ENCODE measurements at regions not wholly inside any gene's neighbourhood (a gene's known extent, or its start where the extent isn't known, plus 50 kb on each side); places are given as distances from the start of the nearest gene placed in this dataset.
"Not testable (repeated sequence)": the region's sequence is repeated elsewhere in the genome, so short reads cannot be mapped to it uniquely, and the experiment has no call there.

GRCh38 chrX:94834226-94834625 lies 1160.2 kb downstream of the FAM133A start:
- intact Hi-C loops (cut with DNase I) = no loop called here
- no peaks in the 10 kb centered on the region for H3K9me3 ChIP-seq
- TF ChIP-seq CTCF (IDR thresholded peaks at IDR 0.05) = no peak

DNA sequence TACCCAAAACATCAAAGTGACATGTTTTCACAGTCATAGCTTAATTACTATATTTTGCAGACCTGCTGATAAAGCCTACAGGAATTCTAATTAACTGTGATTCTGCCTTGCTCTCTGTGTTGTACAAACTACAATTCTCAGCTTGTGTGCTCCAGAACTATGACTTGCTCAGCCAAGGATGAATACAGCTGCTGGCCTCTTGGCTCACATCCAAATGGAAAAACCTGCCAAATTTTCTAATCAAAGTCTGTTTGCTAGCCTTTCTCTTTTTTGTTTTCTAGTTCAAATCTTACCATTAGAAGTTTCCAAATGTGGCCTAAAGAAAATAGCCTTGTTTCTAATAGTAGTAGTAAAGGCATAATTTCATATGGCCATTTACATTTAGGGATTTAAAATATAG lies 1176.8 kb downstream of the FAM133A start:
- no peaks in the 10 kb centered on the region for H3K27me3 ChIP-seq (ENCODE audit: low read depth)
- no peak overlapping the region for H3K27ac ChIP-seq
- H3K9me3 ChIP-seq = no peaks in the 10 kb centered on the region
- intact Hi-C loops (cut with DNase I) = no loop called here
- DNase-seq (no peak), ATAC-seq (no peak)
- no peak for TF ChIP-seq CTCF (IDR thresholded peaks at IDR 0.05)
- H3K36me3 ChIP-seq = no peaks in the 10 kb centered on the region
- no peak overlapping the region for H3K4me3 ChIP-seq
- no peaks in the 10 kb centered on the region for H3K4me1 ChIP-seq

More at GRCh38 chrX:94834226-94834625, 1160.2 kb downstream of the FAM133A start:
- no peak for ATAC-seq
- DNase-seq = no peak
- Histone ChIP-seq H3K27me3 (ENCODE audit: low read depth) (no peaks in the 10 kb centered on the region), H3K4me3 (no peak overlapping the region), H3K36me3 (no peaks in the 10 kb centered on the region), H3K4me1 (no peaks in the 10 kb centered on the region), H3K27ac (no peak overlapping the region)

DNA sequence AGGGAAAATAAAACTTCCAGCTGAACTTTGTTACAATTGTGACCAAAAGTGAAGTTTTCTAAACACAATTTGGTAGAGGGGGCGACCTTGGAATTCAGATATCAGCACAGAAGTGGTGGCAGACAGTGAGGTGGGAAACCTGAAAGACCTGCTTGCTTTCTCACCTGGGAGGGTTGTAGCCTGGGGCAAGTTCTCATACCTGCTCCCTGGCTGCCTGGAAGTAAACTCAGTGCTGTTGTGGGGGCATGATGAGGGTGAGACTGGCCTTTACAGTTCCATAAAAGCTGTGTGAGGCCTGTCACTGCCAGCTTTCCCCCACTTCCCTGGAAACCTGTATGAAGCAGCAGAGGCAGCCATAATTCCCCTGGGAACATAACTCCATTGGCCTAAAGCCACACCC lies 1180.2 kb downstream of the FAM133A start:
- no peak overlapping the region for H3K27ac ChIP-seq
- no peaks in the 10 kb centered on the region for H3K27me3 ChIP-seq (ENCODE audit: low read depth)
- no peaks in the 10 kb centered on the region for H3K9me3 ChIP-seq
- no peak for TF ChIP-seq CTCF (IDR thresholded peaks at IDR 0.05)
- no peak for DNase-seq
- H3K4me1 ChIP-seq = no peaks in the 10 kb centered on the region
- ATAC-seq = no peak
- no peaks in the 10 kb centered on the region for H3K36me3 ChIP-seq
- no peak overlapping the region for H3K4me3 ChIP-seq
- intact Hi-C loops (cut with DNase I) = no loop called here

- H3K4me1 ChIP-seq; H3K27me3 ChIP-seq (ENCODE audit: low read depth); H3K27ac ChIP-seq; DNase-seq; H3K36me3 ChIP-seq; H3K9me3 ChIP-seq; H3K4me3 ChIP-seq; intact Hi-C loops (cut with DNase I); ATAC-seq: not testable (repeated sequence)
These were observed 1188.5 kb downstream of the FAM133A start for GRCh38 chrX:94862470-94862869.

DNA sequence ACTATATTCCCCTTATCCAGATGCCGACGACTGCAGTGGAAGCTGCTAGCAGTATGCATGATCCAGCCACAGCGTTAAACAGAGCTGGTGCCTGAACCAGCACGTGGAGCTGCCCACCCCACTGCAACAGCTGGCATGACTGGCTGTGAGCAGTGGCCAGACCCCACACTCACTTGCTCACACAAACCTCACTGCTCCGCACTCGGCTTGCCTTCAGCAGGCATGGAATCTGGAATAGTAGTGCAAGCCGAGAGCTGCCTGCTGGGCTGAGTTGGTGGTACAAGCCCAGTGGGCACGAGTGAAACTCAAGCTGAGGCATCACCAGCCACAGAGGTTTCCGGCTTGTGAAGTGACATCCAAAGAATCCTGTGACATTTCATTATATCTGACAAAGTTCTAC lies 1197.6 kb downstream of the FAM133A start:
- Histone ChIP-seq H3K36me3 (no peaks in the 10 kb centered on the region), H3K4me3 (no peak overlapping the region), H3K27ac (no peak overlapping the region), H3K27me3 (ENCODE audit: low read depth) (no peaks in the 10 kb centered on the region), H3K9me3 (no peaks in the 10 kb centered on the region), H3K4me1 (no peaks in the 10 kb centered on the region)
- no peak for DNase-seq
- ATAC-seq = no peak
- TF ChIP-seq CTCF (IDR thresholded peaks at IDR 0.05) = no peak
- intact Hi-C loops (cut with DNase I) = no loop called here

GRCh38 chrX:94901849-94902248 lies 1227.8 kb downstream of the FAM133A start:
- Histone ChIP-seq H3K36me3 (no peaks in the 10 kb centered on the region), H3K9me3 (no peaks in the 10 kb centered on the region), H3K4me3 (no peak overlapping the region), H3K4me1 (no peaks in the 10 kb centered on the region), H3K27ac (no peak overlapping the region), H3K27me3 (ENCODE audit: low read depth) (no peaks in the 10 kb centered on the region)
- DNase-seq (no peak), ATAC-seq (no peak)
- intact Hi-C loops (cut with DNase I) = no loop called here
- TF ChIP-seq CTCF (IDR thresholded peaks at IDR 0.05) = no peak
